PC-9 (cell line): ENCODE measurements at regions not wholly inside any gene's neighbourhood (a gene's known extent, or its start where the extent isn't known, plus 50 kb on each side); places are given as distances from the start of the nearest gene placed in this dataset.

Experiments
- BruUV-seq: library from RNA; stranded (reverse); fragments of 400-500 nt; replicated peaks from 2 replicates; lab custom pipeline; 2021; lab: Mats Ljungman, UMichigan
- CTCF ChIA-PET: fragments of 300-600 bp; sonication (Branson Sonifier 250); formaldehyde crosslinking; loops from one replicate; lab custom pipeline; 2022; ENCODE audit warnings: antibody characterized with exemption; lab: Charles Lee
- POLR2A ChIA-PET: fragments of 300-600 bp; sonication (Branson Sonifier 250); formaldehyde crosslinking; loops from one replicate; lab custom pipeline; 2022; ENCODE audit warnings: antibody characterized with exemption; ENCODE audit not compliant: unreplicated experiment; lab: Charles Lee
- DNase-seq, 2 experiments: peaks; one replicate each; pipeline versions ENCODE4 v3.0.0 to v3.0.0-alpha.2; 2015 to 2022; ENCODE audit warnings: mixed read lengths in 1 of 2
- H2AFZ ChIP-seq: fragments of 200-600 bp; sonication (generic); 2 replicates; pipeline ENCODE4 v1.8.1; 2017; ENCODE audit warnings: antibody characterized with exemption
- H3F3A ChIP-seq: fragments of 200-600 bp; sonication (generic); 2 replicates; pipeline ENCODE4 v1.8.1; 2017; ENCODE audit warnings: antibody characterized with exemption, mild to moderate bottlenecking, low read depth; ENCODE audit not compliant: insufficient read depth
- H3K27ac ChIP-seq: fragments of 200-600 bp; sonication (generic); 2 replicates; pipeline ENCODE4 v1.6.1; 2016; ENCODE audit warnings: mixed run types
- H3K27me3 ChIP-seq: fragments of 200-600 bp; sonication (generic); 2 replicates; pipeline ENCODE4 v1.6.1; 2016; ENCODE audit warnings: low read depth, mixed run types; ENCODE audit not compliant: insufficient read depth
- H3K36me3 ChIP-seq: fragments of 200-600 bp; sonication (generic); 2 replicates; pipeline ENCODE4 v1.6.1; 2016; ENCODE audit warnings: low read depth, mixed run types
- H3K4me1 ChIP-seq: fragments of 200-600 bp; sonication (generic); replicated peaks from 2 replicates; pipeline ENCODE4 v1.6.1; 2016; ENCODE audit warnings: mixed run types; ENCODE audit not compliant: insufficient read depth
- H3K4me2 ChIP-seq: fragments of 200-600 bp; sonication (generic); 2 replicates; pipeline ENCODE4 v1.6.1; 2017; ENCODE audit warnings: mixed run types
- H3K4me3 ChIP-seq: fragments of 200-600 bp; sonication (generic); 2 replicates; pipeline ENCODE4 v1.6.1; 2016; ENCODE audit warnings: mixed run types
- H3K79me2 ChIP-seq: fragments of 200-600 bp; sonication (generic); 2 replicates; pipeline ENCODE4 v1.6.1; 2017; ENCODE audit warnings: low read depth, mixed run types
- H3K9me2 ChIP-seq: fragments of 200-600 bp; sonication (generic); 2 replicates; pipeline ENCODE4 v1.8.1; 2017; ENCODE audit warnings: mild to moderate bottlenecking; ENCODE audit not compliant: insufficient read depth
- H3K9me3 ChIP-seq: fragments of 200-600 bp; sonication (generic); 2 replicates; pipeline ENCODE4 v1.8.1; 2016; ENCODE audit warnings: low read depth; ENCODE audit not compliant: insufficient read depth
- H4K20me1 ChIP-seq: fragments of 200-600 bp; sonication (generic); 2 replicates; pipeline ENCODE4 v1.8.1; 2017; ENCODE audit not compliant: insufficient read depth
- CTCF ChIP-seq: fragments of 200-600 bp; sonication (generic); conservative IDR thresholded peaks from 2 replicates; pipeline ENCODE4 v1.6.1; 2017; ENCODE audit warnings: mixed run types, antibody characterized with exemption, mild to moderate bottlenecking, moderate library complexity
- EZH2 ChIP-seq: fragments of 200-600 bp; sonication (generic); IDR thresholded peaks from 2 replicates; pipeline ENCODE4 v1.8.0; 2017; ENCODE audit warnings: antibody characterized with exemption, low read depth
- intact Hi-C: fragments of 100-400 bp; cut with micrococcal nuclease; formaldehyde crosslinking; loops from one replicate; pipeline ENCODE4 v1.10.0; 2022; ENCODE audit not compliant: unreplicated experiment

GRCh38 chr1:219741011-219741970 lies 128.4 kb upstream of the ZC3H11B start:
- H3K9me2 ChIP-seq = peaks cover 11% of the 10 kb centered on the region; the same call in 1 of the 2 replicates
- CTCF ChIA-PET = no interaction called here
- H3K4me2 ChIP-seq = no peak overlapping the region
- no peaks in the 10 kb centered on the region for H3K27me3 ChIP-seq
- H3K4me3 ChIP-seq = no peak overlapping the region
- H3K36me3 ChIP-seq = no peaks in the 10 kb centered on the region
- intact Hi-C loops = no loop called here
- H2AFZ ChIP-seq = no peak overlapping the region
- H3K4me1 ChIP-seq = no peaks in the 10 kb centered on the region
- TF ChIP-seq CTCF = no peak
- TF ChIP-seq EZH2 = no peak
- H4K20me1 ChIP-seq = no peaks in the 10 kb centered on the region
- POLR2A ChIA-PET = no interaction called here
- BruUV-seq = no TSS peak
- no peak overlapping the region for H3K27ac ChIP-seq
- H3K9me3 ChIP-seq = no peaks in the 10 kb centered on the region
- no peaks in the 10 kb centered on the region for H3F3A ChIP-seq
- DNase-seq = no peak
- no peaks in the 10 kb centered on the region for H3K79me2 ChIP-seq

- Histone ChIP-seq H4K20me1 (no peaks in the 10 kb centered on the region), H3K36me3 (no peaks in the 10 kb centered on the region), H3K9me3 (no peaks in the 10 kb centered on the region), H3K4me3 (no peak overlapping the region), H3K27me3 (no peaks in the 10 kb centered on the region), H3F3A (no peaks in the 10 kb centered on the region), H3K9me2 (peaks cover 8% of the 10 kb centered on the region; the same call in 1 of the 2 replicates), H2AFZ (no peak overlapping the region), H3K4me1 (peaks cover 10% of the 10 kb centered on the region; the same call in 1 of the 2 replicates), H3K4me2 (no peak overlapping the region), H3K27ac (no peak overlapping the region), H3K79me2 (no peaks in the 10 kb centered on the region)
- BruUV-seq = no TSS peak
- ChIA-PET POLR2A (no interaction called here), CTCF (no interaction called here)
- TF ChIP-seq EZH2 (no peak), CTCF (no peak)
- DNase-seq = no peak
- intact Hi-C loops = no loop called here
Observed at GRCh38 chr1:219733511-219734174, 120.7 kb upstream of the ZC3H11B start.

GRCh38 chr1:219732814-219733491 lies 120.0 kb upstream of the ZC3H11B start:
- no peaks in the 10 kb centered on the region for H4K20me1 ChIP-seq
- no peaks in the 10 kb centered on the region for H3K9me3 ChIP-seq
- 0 out of 2 replicates have a peak, but pooled peaks cover 5% of the 10 kb centered on the region for H3K9me2 ChIP-seq
- no peak overlapping the region for H3K4me2 ChIP-seq
- H3F3A ChIP-seq = no peaks in the 10 kb centered on the region
- H3K79me2 ChIP-seq = no peaks in the 10 kb centered on the region
- intact Hi-C loops = no loop called here
- H3K4me1 ChIP-seq = peaks cover 10% of the 10 kb centered on the region; the same call in 1 of the 2 replicates
- H3K27ac ChIP-seq = no peak overlapping the region
- H3K27me3 ChIP-seq = no peaks in the 10 kb centered on the region
- ChIA-PET POLR2A (no interaction called here), CTCF (no interaction called here)
- no peak for DNase-seq
- no TSS peak for BruUV-seq
- H3K36me3 ChIP-seq = no peaks in the 10 kb centered on the region
- H3K4me3 ChIP-seq = no peak overlapping the region
- no peak overlapping the region for H2AFZ ChIP-seq
- TF ChIP-seq CTCF (no peak), EZH2 (no peak)
